NCI-H510A (cell line): ENCODE measurements at regions not wholly inside any gene's neighbourhood (a gene's known extent, or its start where the extent isn't known, plus 50 kb on each side); places are given as distances from the start of the nearest gene placed in this dataset.
A peak's percentile ranks its signal among the peaks of the same experiment; 100 is the strongest.

Experiments
- DNase-seq: peaks from one replicate; lab custom pipeline; 2025; lab: John Stamatoyannopoulos, UW

DNA sequence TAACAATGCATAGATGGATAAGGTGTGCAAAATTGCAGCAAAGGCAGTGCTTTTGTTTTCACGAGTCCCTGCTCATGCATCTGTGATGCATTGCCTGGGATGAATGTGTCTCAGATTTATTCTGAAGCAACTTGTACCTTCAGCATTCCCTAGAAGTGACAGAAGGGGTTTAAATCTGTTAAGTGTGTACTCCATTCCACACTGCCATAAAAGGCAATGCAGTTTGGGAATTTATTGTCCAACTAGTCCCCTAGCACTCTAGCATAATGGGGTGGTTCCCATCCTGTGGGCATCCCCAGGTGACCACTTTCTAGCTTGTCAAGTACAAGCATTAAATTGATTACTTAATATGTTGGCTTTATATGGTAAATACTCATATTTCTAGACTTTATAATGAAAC, 306.5 kb upstream of the CBLB start:
- no peak for DNase-seq

DNA sequence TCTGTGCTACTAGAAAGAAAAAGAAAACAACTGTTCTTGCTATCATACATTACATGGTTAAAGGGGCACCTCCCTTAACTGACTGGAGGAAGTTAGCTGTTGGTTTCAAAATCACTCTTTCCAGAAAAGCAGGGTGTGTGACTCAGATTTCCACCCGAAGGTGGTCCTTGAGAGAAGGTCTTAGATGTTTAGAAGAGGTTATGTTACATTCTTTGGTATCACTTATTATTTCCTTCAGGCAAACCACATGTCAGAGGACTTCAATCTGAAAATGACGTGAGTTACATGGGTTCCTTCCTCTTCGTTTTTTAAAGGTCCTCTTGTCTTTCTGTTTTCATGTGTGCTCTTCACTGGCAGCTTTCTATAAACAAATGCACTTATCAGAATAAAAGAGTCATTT, 307.9 kb upstream of the CBLB start:
- no peak for DNase-seq

DNA sequence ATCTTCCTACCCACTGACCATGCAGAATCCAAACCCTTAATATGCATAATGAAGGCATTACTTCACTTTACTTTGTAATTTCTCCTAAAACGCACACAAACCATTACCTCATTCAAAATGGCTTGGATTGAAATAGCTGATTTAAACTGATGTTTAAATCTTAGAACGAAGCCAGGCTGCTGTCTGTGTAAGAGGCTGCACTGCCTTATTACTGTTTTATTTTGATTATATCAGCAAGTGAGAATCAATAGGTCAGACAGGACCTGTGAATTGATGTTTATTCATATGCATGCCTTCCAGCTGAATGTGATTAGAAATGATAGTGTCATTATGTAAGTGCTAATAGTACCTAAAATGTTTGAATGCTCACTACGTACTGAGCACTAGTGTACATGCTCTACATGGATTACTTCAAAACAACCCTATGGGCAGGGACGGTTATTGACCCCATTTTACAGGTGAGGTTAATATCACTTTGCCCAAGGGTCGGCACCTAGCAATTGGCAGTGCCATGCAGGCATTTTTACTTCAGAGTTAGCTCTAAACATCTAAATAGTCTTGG, 314.2 kb upstream of the CBLB start:
- no peak for DNase-seq

DNA sequence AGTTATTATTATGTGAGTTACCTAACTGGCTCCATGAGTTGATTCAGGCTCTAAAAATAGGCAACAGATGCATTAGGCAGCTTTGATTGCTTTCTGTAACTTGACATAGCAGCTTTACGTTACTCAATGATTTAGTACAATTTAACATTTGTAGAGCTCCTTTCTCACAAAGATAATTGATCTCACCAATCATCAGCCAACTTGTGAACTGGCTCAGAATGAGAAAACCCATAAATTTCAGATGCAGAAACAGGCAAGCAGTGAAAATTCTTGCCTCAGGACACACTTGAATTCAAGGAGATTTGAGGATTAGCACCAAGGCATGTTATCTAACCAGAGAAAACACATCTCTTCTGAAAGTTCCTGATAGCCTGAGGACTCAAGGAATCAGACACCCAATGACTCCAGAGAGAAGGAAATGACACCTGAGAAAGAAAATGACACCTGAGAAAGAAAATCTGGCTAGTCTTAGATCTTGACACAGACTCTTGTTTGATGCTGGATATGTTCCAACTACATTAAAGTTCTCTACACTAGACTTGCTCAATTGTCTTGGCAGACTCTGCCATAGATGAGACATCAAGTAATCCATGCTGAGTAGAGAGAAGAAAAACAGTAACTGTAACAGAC, 315.1 kb upstream of the CBLB start:
- DNase-seq = no peak

DNA sequence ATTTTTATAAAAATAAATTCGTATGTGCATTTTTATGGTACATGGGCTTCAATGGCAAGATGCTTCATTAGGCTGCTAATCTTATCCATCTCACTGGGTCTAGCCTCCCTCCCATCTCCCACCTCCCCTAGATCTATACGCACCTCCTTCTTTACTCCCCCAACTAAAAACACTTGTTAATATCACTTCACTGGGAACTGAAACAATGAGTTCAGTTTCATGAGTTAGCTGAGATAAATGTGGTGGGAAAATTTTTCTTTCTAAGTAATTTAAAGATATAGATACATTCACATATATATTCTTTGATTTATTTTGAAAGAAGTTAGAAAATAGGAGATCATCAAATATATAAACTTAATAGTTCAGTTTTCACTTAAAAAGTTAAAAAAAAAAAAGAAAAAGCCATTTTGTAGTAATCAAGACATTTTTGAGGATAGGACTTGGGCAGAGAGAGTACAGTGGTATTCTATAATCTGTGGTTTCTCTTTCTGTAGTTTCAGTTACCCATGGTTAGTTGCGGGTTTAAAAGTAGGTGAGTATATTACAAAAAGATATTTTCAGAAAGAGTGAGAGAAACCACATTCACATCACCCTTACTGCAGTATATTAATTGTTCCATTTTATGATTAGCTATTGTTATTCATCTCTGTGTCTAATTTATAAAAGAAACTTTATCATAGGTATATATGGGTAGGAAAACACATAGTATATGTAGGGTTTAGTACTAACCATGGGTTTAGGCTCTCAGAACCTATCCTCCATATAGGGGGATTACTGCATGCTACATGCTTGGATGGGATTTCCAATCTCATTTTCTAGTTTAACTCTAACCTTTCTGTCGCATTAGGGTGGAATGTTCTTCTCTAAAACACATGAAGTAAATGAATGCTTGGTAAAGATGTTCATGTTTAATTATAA, 316.0 kb upstream of the CBLB start:
- no peak for DNase-seq

DNA sequence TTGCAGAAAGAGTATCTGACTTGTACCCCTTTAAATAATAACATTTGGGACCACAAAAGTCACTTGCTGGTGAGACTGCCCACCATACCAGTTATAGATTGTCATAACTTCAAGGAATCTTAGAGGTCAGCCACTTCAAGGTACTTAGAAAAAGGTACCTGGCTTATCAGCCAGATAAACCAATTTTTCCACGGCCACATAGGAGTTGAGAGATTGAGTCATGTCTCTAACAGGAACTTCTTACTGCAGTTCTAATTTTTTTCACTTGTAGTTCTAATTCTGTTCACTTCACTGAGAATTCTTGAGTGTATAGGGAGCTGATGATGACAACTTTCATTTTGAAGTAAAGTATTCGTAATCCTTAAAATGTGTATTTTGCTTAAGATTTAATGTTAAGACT, 317.1 kb upstream of the CBLB start:
- DNase-seq = no peak

DNA sequence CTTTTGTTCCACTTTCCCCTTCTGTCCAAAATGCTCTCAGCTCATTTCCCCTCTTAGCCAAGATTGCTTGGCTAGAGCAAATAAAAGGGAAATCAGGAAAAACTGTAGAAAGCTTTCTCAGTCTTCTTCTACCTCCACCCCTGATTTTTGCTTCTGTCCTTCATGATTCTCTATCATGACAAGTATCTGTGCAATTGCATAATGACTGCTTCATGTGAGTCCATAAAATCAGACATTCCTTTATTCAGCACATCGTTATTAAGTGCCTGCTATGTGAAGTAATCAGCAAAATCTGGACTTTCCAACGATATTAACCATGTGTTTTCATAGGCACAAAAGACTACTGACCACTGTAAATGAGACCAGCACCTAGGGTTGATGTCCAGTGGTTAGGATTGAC, 321.5 kb upstream of the CBLB start:
- DNase-seq = no peak

DNA sequence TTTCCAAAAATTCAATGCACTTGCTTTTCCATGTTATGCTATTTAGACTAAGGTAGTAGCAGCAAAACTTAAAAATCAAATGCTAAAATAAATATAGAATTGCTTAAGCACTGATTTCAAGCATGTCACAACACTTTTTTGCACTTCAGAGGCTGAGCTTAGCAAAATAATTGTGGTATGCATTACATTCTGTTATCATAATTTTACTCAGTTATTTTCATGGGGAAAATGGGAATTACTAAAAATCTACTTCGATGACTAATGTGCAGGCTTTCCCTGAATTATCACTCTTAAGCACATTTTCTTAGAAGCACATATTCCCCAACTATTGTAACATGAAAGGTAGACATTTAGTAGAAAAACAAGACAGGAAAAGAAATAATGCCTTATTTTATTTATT, 322.4 kb upstream of the CBLB start:
- no peak for DNase-seq

DNA sequence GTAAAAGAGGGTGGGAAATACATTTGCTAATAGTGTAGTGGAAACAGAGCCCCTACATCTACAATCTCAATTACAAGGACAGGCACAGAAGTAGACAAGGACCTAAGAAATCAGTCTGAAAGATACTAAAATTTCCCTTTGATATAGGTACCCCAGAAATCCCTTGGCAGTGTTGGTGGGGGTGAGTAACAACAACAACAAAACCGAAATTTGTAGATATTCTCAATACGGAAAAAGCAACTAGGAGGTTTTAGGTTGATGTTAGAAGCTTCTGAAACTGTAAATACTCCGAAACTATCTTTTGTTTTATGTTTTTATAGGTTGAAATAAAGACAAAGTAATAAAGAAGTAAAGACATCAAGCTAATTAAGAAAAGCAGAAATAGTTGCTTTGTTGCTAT, 323.1 kb upstream of the CBLB start:
- DNase-seq = no peak

DNA sequence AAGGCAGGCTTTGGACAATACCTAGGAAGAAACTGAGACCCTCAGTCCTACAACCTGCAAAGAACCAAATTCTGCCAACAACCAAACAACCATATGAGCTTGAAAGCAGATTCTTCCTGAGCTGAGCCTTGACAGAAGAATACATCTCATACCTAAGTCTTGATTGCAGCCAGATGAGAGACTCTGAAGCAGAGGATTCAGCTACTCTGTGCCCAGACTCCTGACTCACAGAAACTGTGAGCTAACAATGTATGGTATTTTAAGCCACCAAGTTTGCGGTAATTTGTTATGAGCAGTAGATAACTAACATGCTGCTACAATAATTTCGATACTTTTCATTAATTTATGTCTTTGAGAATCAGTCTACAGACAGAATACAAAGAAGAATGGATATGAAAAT, 325.1 kb upstream of the CBLB start:
- DNase-seq = no peak

DNA sequence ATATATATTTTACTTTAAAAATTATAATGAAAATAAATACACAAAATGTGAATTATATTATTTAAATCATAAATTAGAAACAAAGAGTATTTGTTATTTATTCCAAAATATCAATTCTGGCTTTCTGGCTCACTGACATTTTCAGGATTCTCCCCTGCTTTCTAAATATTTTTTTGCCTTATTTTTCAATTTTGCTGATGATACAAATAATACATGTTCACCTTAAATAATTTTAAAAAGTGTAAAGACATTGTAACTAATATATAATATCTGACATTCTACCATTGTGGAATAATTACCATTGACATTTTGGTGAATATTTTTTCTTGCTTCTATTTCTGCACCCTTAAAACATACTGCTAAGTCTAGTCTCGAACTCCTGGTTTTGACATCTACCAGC, 325.9 kb upstream of the CBLB start:
- DNase-seq = no peak

DNA sequence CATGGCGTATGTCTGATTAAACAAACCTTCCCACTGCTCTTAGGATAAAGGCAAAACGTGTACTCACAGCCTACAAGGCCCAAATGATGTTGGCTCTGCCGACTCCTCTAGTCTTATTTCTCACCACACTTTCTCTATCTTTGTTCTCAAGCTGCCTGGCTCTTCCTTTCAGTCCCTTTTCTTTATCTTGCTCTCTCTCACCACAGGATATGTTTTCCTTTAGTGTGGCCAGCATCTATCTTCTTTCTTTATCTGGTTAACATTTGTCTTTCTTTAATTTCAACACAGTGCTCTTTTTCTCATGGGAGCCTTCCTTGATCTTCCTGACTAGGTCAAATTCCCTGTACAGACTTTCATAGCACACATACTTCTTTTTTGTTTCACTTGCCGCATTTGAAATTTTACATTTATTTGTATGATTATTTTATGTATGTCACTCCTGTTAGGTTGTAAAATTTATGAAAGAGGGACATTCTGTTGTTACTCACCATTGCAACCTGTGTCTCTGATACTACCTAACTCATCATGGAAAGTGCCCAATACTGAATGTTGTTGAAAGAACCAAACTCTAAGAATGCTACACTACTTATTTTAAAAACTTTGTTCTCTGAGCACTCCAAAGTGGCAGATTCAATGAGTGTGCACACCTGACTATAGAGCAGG, 328.9 kb upstream of the CBLB start:
- DNase-seq = no peak

DNA sequence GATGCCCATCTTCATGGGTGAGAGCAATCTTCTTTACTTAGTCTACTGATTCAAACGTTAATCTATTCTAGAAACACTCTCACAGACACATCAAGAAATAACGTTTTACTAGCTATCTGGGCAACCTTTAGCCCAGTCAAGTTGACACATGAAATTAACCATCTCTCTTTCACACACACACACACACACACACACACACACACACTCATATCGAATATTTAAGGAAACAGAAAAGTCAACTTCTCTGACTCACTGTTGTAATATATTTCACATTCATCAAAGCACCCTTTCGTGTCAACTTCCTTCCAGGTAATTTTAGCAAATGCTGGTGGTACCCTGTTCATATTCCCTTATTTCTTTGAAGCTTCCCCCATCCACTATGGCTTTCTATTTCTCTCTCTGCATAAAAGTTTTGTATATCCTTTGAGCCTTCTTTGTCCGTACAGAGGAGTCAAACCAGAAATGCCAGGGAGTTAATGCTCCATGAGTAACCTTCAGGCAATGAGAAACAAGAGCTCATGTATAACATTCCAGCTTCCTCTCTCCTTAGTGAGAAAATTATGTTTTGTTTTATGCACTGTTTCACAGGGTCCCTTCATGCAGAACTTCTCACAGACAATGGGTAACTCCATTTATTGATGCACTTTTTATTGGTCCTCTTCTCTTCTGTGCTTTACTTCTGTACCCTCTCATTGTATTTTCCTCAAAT, 335.5 kb upstream of the CBLB start:
- no peak for DNase-seq

DNA sequence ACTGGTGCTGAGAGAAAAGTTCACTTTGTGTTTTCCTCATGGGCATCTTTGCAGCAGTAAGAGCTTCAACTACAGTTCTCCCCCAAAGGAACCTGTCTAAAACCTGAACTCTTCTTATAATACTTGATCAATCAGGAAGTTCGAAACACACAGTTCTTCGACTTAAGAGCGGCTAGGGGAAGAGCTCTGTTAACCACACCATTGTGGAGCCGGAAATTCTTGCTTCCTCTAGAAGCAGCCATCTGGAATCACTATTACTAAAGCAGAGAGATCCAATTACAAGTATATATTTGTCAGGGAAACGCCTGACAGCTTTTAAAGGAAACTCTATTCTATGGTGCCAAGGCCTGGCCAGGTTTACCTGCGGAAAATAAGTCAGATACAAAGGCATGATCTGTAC, 337.3 kb upstream of the CBLB start:
- DNase-seq = peak; percentile 39

DNA sequence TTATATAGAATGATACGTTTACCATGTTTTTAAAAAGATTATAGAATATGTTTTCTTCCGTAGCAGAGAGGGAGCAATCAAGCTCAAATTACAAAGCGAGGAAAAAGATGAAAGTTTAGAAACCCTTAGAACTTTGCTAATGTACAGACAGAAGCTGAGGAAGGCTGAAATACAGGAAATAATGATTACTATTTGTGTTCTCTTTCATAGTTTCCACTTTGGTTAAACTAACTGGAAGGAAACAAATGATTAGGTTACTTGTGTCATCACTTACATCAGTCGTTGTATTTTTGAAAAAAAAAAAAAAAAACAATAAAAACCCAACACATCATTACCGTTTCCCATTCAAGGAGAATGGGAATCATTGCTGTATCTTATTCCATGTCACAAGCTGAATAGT, 337.8 kb upstream of the CBLB start:
- no peak for DNase-seq

DNA sequence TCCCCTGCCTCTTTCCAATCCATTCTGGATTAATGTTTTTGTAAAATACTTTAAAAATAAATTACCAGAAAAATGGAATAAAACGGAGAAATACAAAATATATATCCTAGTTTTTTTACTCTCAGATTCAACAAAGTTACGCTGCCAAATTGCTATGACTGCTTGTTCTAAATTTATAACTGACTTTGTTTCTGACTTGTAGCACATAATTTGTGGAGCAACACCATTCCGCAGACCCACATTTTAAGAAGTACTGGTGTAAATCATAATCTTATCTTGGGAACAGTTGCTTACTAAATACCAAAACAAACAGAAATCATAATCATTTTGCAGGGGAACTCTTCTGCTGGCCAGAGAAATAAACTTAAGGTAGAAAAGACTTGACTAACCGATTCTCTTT, 339.4 kb upstream of the CBLB start:
- DNase-seq = no peak

DNA sequence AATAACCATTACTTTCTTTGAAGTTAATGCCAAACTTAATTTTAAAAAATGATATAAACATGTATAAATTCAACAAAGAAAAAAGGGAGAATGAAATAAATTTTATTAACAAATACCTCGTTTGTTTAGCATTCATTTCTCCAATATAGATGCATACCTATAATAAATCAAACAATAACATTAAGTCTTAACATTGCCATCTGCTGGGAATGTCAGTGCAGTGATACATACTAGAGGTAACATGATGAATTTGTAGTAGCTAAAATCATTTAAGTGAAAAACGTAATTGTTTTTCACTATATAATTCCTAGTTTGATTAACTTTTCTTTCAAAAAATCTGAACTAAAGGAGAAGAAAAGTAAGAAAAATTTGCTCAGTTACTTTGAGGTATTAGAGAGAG, 340.2 kb upstream of the CBLB start:
- DNase-seq = no peak

DNA sequence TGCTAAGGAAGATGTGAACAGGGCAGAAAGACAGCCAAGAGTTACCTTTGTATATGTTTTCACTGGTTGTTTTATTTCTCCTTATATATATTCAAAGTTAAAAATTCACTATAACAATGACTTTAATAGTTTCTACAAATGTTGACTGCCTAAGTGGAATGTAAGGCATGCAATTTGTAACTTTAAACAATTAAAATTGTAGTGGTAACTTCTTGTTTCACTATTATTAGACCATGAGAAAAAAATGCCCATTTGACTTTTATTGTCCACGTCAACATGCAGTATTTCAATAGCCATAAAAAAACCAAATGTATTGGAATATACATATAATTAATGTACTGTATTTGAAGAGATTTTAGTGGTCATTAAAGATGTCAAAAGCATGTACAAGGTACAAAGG, 340.7 kb upstream of the CBLB start:
- DNase-seq = no peak

DNA sequence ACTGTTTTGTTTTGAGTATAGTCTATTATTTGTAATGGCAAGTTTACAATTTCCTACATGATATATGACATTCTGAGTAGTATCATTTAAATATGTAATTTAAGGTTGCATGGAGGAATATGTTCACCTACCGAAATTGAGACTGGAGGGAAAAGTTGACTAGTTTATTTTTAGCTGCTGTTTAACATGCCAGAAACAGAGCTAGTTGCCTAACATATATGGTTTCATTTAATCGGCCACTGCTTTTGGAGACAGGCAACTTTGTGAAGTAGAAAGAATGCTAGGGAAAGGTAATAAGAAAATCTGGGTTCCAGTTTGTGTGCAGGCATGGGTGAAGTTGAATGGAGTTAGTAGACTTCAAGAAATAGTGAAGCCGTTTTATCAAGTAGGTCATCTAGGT, 342.1 kb upstream of the CBLB start:
- DNase-seq = no peak

DNA sequence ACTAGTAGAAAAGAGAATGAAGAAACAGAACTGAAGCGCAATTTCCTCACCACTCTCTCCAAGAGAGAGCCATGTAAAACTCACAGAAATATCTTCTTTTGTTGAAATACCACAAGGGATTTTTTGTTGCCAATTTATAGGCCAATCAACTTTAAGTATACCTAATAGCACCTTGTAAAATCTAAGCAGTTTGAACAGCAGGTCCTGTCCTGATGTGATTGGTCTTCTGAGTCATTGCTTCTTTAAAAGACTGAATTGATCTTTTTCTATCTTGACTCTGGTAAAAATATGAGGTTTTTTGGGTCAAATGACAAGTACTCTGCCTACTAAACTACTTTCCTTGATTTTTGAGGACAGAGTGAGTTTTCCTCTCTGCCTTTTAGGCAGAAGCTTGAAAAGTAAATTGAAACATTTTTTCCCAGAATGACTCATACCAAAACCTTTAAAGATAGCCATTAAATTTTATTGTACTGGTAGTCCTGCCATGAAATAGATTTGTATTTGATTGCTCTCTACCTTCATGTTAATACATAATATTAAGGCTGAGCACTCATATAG, 343.9 kb upstream of the CBLB start:
- DNase-seq = no peak

DNA sequence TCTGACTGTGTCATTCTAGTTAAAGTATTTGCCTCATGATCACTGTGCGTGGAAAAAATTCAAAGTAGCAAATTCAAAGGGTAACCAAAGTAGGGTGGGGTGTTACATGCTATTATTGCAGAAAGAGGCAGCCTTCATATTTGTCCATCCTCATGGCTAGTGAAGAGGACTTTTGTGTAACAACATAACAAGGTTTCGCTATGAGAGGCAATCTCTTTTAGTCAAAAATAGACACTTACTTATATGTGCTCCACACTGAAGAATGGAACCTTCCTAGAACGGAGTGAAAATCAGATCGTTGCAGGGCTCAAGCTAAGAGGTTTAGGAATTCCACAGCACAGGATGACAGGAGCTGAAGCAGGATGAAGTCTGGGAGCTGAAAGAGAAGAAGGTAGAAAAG, 345.1 kb upstream of the CBLB start:
- DNase-seq = no peak

DNA sequence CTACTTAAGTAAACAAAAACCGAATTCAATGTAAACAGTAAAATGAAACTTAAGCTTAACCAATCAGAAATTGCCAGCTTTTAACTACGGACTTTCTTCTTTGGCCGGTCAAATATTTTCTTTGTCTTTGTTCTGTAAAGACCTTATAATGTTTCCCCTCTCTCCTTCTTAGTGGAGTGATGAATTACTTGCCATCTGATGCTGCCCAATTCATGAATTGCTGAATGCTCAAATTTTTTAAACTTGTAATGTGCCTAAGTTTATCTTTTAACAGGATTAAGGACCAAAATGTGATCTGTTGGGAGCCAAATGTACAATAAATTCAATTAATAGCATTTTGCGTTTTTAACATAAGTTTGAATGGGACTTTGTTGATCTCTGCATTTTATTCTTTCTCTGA, 345.8 kb upstream of the CBLB start:
- no peak for DNase-seq
